Gastroesophageal sphincter (tissue), 3 donors: ENCODE measurements at regions not wholly inside any gene's neighbourhood (a gene's known extent, or its start where the extent isn't known, plus 50 kb on each side); places are given as distances from the start of the nearest gene placed in this dataset.

Experiments used
- EP300 ChIP-seq: sonication (generic); formaldehyde crosslinking; IDR thresholded peaks from one replicate; pipeline ENCODE4 v1.6.1; 2017; ENCODE audit warnings: antibody characterized with exemption, mild to moderate bottlenecking
- POLR2A ChIP-seq, 2 donors: fragments of 450-650 bp; IDR thresholded peaks; one replicate each; pipeline ENCODE4 v1.6.1; 2017; ENCODE audit warnings: antibody characterized with exemption in 2 of 2, mild to moderate bottlenecking in 2 of 2, moderate library complexity in 1 of 2
- POLR2AphosphoS5 ChIP-seq: sonication (generic); formaldehyde crosslinking; IDR thresholded peaks from one replicate; pipeline ENCODE4 v1.6.1; 2017; ENCODE audit warnings: antibody characterized with exemption
- TF ChIP-seq, protein P1 (sequence below), 4 experiments: fragments of 200-600 bp in 2 of 4; fragments of 450-650 bp in 2 of 4; sonication (generic) in 1 of 4; IDR thresholded peaks; one replicate each; pipeline ENCODE4 v1.5.1; 2017 to 2019; ENCODE audit warnings: antibody characterized with exemption in 4 of 4, mild to moderate bottlenecking in 2 of 4, moderate library complexity in 2 of 4

- TF ChIP-seq POLR2A (IDR thresholded peaks at IDR 0.05): no peak
- TF ChIP-seq, protein P1, sequence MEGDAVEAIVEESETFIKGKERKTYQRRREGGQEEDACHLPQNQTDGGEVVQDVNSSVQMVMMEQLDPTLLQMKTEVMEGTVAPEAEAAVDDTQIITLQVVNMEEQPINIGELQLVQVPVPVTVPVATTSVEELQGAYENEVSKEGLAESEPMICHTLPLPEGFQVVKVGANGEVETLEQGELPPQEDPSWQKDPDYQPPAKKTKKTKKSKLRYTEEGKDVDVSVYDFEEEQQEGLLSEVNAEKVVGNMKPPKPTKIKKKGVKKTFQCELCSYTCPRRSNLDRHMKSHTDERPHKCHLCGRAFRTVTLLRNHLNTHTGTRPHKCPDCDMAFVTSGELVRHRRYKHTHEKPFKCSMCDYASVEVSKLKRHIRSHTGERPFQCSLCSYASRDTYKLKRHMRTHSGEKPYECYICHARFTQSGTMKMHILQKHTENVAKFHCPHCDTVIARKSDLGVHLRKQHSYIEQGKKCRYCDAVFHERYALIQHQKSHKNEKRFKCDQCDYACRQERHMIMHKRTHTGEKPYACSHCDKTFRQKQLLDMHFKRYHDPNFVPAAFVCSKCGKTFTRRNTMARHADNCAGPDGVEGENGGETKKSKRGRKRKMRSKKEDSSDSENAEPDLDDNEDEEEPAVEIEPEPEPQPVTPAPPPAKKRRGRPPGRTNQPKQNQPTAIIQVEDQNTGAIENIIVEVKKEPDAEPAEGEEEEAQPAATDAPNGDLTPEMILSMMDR (IDR thresholded peaks at IDR 0.05): no peak
- no peak for TF ChIP-seq EP300
- TF ChIP-seq POLR2AphosphoS5: no peak
These were observed 216.8 kb upstream of the SLC14A2 start for GRCh38 chr18:45398448-45398847.
